WTC11 (cell line): ENCODE measurements at regions not wholly inside any gene's neighbourhood (a gene's known extent, or its start where the extent isn't known, plus 50 kb on each side); places are given as distances from the start of the nearest gene placed in this dataset.

ENCODE experiments used
- ATAC-seq: fragments of 200-7000 bp; cut with Tn5 transposase; 2 replicates; pipeline ENCODE4 v1.10.0; 2021; ENCODE audit warnings: mild to moderate bottlenecking, moderate library complexity
- CTCF ChIA-PET: fragments of 300-600 bp; sonication (Branson Sonifier 250); formaldehyde crosslinking; loops from one replicate; lab custom pipeline; 2021; ENCODE audit warnings: antibody characterized with exemption; lab: Charles Lee
- POLR2A ChIA-PET: fragments of 350-600 bp; sonication (Branson Sonifier 250); formaldehyde crosslinking; loops from one replicate; lab custom pipeline; 2021; ENCODE audit warnings: antibody characterized with exemption; lab: Charles Lee
- DNase-seq: peaks from one replicate; pipeline ENCODE4 v3.0.0; 2021; ENCODE audit warnings: low spot score
- H3K27ac Mint-ChIP-seq: 2 replicates; pipeline ENCODE4 v1.8.0; 2021; ENCODE audit warnings: mixed read lengths
- H3K27me3 Mint-ChIP-seq: 2 replicates; pipeline ENCODE4 v1.8.0; 2021; ENCODE audit warnings: low read depth, mild to moderate bottlenecking, moderate library complexity, mixed read lengths
- H3K36me3 Mint-ChIP-seq: 2 replicates; pipeline ENCODE4 v1.8.0; 2021; ENCODE audit warnings: mixed read lengths
- H3K4me1 Mint-ChIP-seq: 2 replicates; pipeline ENCODE4 v1.8.0; 2022; ENCODE audit warnings: mixed read lengths
- H3K4me3 Mint-ChIP-seq: 2 replicates; pipeline ENCODE4 v1.8.0; 2021; ENCODE audit warnings: mild to moderate bottlenecking, moderate library complexity, mixed read lengths
- H3K9me3 Mint-ChIP-seq: 2 replicates; pipeline ENCODE4 v1.8.0; 2021; ENCODE audit warnings: mixed read lengths
- ATF3 ChIP-seq: sonication (generic); formaldehyde crosslinking; conservative IDR thresholded peaks from 2 replicates; pipeline ENCODE4 v1.8.1; 2022; ENCODE audit warnings: mild to moderate bottlenecking, missing genetic modification reagents
- CDX4 ChIP-seq: fragments of 250-450 bp; sonication (Bioruptor Pico); IDR thresholded peaks from 2 replicates; pipeline ENCODE4 v1.9.0; 2021; ENCODE audit warnings: moderate library complexity, mild to moderate bottlenecking, inconsistent platforms, borderline replicate concordance
- CREM ChIP-seq: sonication (generic); formaldehyde crosslinking; IDR thresholded peaks from 2 replicates; pipeline ENCODE4 v1.8.1; 2022; ENCODE audit warnings: mild to moderate bottlenecking, missing genetic modification reagents, moderate library complexity
- E2F1 ChIP-seq: sonication (generic); formaldehyde crosslinking; IDR thresholded peaks from 2 replicates; pipeline ENCODE4 v1.8.0; 2022; ENCODE audit warnings: mild to moderate bottlenecking, missing genetic modification reagents
- EMX1 ChIP-seq: fragments of 250-450 bp; sonication (Bioruptor Pico); IDR thresholded peaks from 2 replicates; pipeline ENCODE4 v1.8.0; 2021; ENCODE audit warnings: mild to moderate bottlenecking
- ESRRA ChIP-seq: sonication (generic); formaldehyde crosslinking; IDR thresholded peaks from 2 replicates; pipeline ENCODE4 v1.8.1; 2022; ENCODE audit warnings: mild to moderate bottlenecking, missing genetic modification reagents, borderline replicate concordance
- GABPB1 ChIP-seq: sonication (generic); formaldehyde crosslinking; IDR thresholded peaks from 2 replicates; pipeline ENCODE4 v1.8.1; 2023; ENCODE audit warnings: mild to moderate bottlenecking, missing genetic modification reagents
- GRHL2 ChIP-seq: fragments of 250-450 bp; sonication (Bioruptor Pico); IDR thresholded peaks from 2 replicates; pipeline ENCODE4 v1.8.0; 2022; ENCODE audit warnings: mild to moderate bottlenecking, moderate library complexity; ENCODE audit not compliant: insufficient replicate concordance, severe bottlenecking
- HMGA2 ChIP-seq: fragments of 250-450 bp; sonication (Bioruptor Pico); IDR thresholded peaks from 2 replicates; pipeline ENCODE4 v1.4.0; 2021; ENCODE audit warnings: mild to moderate bottlenecking, moderate library complexity
- JUN ChIP-seq: sonication (generic); formaldehyde crosslinking; IDR thresholded peaks from 2 replicates; pipeline ENCODE4 v1.8.0; 2023; ENCODE audit warnings: mild to moderate bottlenecking, missing genetic modification reagents
- PRDM15 ChIP-seq: sonication (generic); formaldehyde crosslinking; IDR thresholded peaks from 2 replicates; pipeline ENCODE4 v1.8.0; 2022; ENCODE audit warnings: missing genetic modification reagents
- RORB ChIP-seq: fragments of 250-450 bp; sonication (Bioruptor Pico); IDR thresholded peaks from 2 replicates; pipeline ENCODE4 v1.9.0; 2021; ENCODE audit warnings: mild to moderate bottlenecking
- SMAD3 ChIP-seq: sonication (generic); formaldehyde crosslinking; IDR thresholded peaks from 2 replicates; pipeline ENCODE4 v1.8.0; 2022; ENCODE audit warnings: missing genetic modification reagents, mild to moderate bottlenecking, borderline replicate concordance
- TEAD1 ChIP-seq: sonication (generic); formaldehyde crosslinking; IDR thresholded peaks from 2 replicates; pipeline ENCODE4 v1.8.0; 2022; ENCODE audit warnings: mild to moderate bottlenecking, missing genetic modification reagents
- TP53 ChIP-seq: sonication (generic); formaldehyde crosslinking; IDR thresholded peaks from 2 replicates; pipeline ENCODE4 v1.8.1; 2023; ENCODE audit warnings: mild to moderate bottlenecking, missing genetic modification reagents
- ZMAT4 ChIP-seq: fragments of 250-450 bp; sonication (Bioruptor Pico); IDR thresholded peaks from 2 replicates; pipeline ENCODE4 v1.9.0; 2021; ENCODE audit warnings: mild to moderate bottlenecking
- ZNF138 ChIP-seq: sonication (generic); formaldehyde crosslinking; conservative IDR thresholded peaks from 2 replicates; pipeline ENCODE4 v1.8.1; 2022; ENCODE audit warnings: mild to moderate bottlenecking, moderate library complexity, missing genetic modification reagents
- ZNF317 ChIP-seq: sonication (generic); formaldehyde crosslinking; IDR thresholded peaks from 2 replicates; pipeline ENCODE4 v1.8.1; 2023; ENCODE audit warnings: low read depth, mild to moderate bottlenecking, moderate library complexity, missing genetic modification reagents, borderline replicate concordance
- ZNF396 ChIP-seq: fragments of 250-450 bp; sonication (Bioruptor Pico); IDR thresholded peaks from 2 replicates; pipeline ENCODE4 v1.8.0; 2021; ENCODE audit warnings: mild to moderate bottlenecking, moderate library complexity, borderline replicate concordance
- ZSCAN18 ChIP-seq: fragments of 250-450 bp; sonication (Bioruptor Pico); IDR thresholded peaks from 2 replicates; pipeline ENCODE4 v2.1.2; 2022; ENCODE audit warnings: mild to moderate bottlenecking, moderate library complexity

- CTCF ChIA-PET, result no interaction called here
- no peaks in the 10 kb centered on the region for H3K9me3 Mint-ChIP-seq
Measured at GRCh38 chr2:18845854-18846445, 256.6 kb upstream of the NT5C1B start.

More at GRCh38 chr2:18845854-18846445, 256.6 kb upstream of the NT5C1B start:
- no peak for DNase-seq
- no peaks in the 10 kb centered on the region for H3K36me3 Mint-ChIP-seq
- ATAC-seq, result no peak
- POLR2A ChIA-PET, result no interaction called here
- TF ChIP-seq RORB (CRISPR knock-in tag) (no peak), SMAD3 (CRISPR knock-in tag) (no peak), GRHL2 (CRISPR knock-in tag) (no peak), CREM (CRISPR knock-in tag) (no peak), TEAD1 (CRISPR knock-in tag) (no peak), TP53 (no peak), ZNF317 (CRISPR knock-in tag) (no peak), ZNF396 (CRISPR knock-in tag) (no peak), PRDM15 (CRISPR knock-in tag) (no peak), ZNF138 (CRISPR knock-in tag) (no peak), EMX1 (CRISPR knock-in tag) (no peak), ATF3 (CRISPR knock-in tag) (no peak), GABPB1 (CRISPR knock-in tag) (no peak), CDX4 (CRISPR knock-in tag) (no peak), HMGA2 (CRISPR knock-in tag) (no peak), E2F1 (no peak), ZSCAN18 (no peak), ZMAT4 (CRISPR knock-in tag) (no peak), JUN (CRISPR knock-in tag) (no peak), ESRRA (no peak)
- peaks cover 33% of the 10 kb centered on the region for H3K4me1 Mint-ChIP-seq
- no peak overlapping the region for H3K27ac Mint-ChIP-seq
- H3K27me3 Mint-ChIP-seq, result peaks cover 3% of the 10 kb centered on the region
- H3K4me3 Mint-ChIP-seq, result no peak overlapping the region
